GM12801 (cell line): ENCODE measurements at regions not wholly inside any gene's neighbourhood (a gene's known extent, or its start where the extent isn't known, plus 50 kb on each side); places are given as distances from the start of the nearest gene placed in this dataset.

Experiments used
- CTCF ChIP-seq: IDR thresholded peaks from one replicate; pipeline ENCODE4 v1.5.1; 2011; ENCODE audit warnings: control low read depth; ENCODE audit not compliant: insufficient read length; ENCODE audit errors: extremely low read depth

GRCh38 chr1:221274373-221274772, 395.1 kb downstream of the HLX start:
- no peak for TF ChIP-seq CTCF

GRCh38 chr1:221276896-221277409, 397.7 kb downstream of the HLX start:
- TF ChIP-seq CTCF = no peak

- TF ChIP-seq CTCF = no peak
Observed at GRCh38 chr1:221279146-221279545, 399.9 kb downstream of the HLX start.

GRCh38 chr1:221283532-221283931, 404.3 kb downstream of the HLX start:
- TF ChIP-seq CTCF = no peak

- TF ChIP-seq CTCF = no peak
Observed at GRCh38 chr1:221284028-221284427, 404.8 kb downstream of the HLX start.

- TF ChIP-seq CTCF = no peak
Observed at GRCh38 chr1:221286399-221286798, 407.2 kb downstream of the HLX start.

- no peak for TF ChIP-seq CTCF
Observed at GRCh38 chr1:221289103-221289502, 409.9 kb downstream of the HLX start.

- no peak for TF ChIP-seq CTCF
Observed at GRCh38 chr1:221290669-221291068, 411.4 kb downstream of the HLX start.
